ENCODE measurements at regions not wholly inside any gene's neighbourhood (a gene's known extent, or its start where the extent isn't known, plus 50 kb on each side); places are given as distances from the start of the nearest gene placed in this dataset.

DNA sequence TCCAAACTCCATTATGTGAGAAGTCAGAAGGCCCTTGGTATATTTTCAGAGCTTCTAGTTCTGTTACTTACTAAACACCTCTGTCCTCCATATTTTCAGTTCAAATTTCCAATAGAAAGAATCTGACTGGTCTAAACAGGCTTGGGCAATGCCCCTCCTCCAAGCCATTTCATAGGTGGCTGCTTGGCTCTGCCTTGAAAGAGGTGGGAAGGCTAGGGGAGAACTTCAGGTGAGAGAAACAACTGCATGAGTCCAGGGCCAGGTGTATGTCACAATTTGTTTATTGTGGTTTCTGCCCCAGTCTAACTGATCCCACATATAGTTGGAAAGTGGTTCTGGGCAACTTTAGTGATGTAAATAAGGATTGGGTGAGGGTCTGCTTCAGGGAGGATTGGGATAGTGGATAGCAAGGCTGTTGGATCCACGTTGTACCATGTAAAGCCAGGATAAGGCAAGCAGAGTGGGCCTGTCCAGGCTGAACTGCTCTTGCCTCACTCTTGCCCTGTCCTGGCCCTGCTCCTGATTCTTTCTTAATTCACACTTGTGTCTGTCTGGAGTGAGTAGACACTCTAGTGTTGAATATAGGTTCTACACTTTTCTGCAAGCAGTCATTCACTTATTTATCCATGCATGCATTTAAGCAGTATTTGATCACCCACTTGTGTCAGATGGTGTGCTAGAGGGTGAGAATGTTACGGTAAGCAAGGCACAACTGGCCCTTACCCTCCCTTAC is 67.5 kb upstream of the COMTD1 start:
- ChIA-PET CTCF (interaction anchor here (1.1 to 1.2 kb wide), 2 partner anchors 10 to 15 kb away, joined by 3 to 6 read pairs; no protein-coding TSS in a partner anchor), SMC1A (ENCODE audit: uncharacterized antibody, unreplicated experiment) (no interaction called here), POLR2A (no interaction called here), RAD21 (ENCODE audit: unreplicated experiment) (interaction anchor here (0.6 kb wide), 1 partner anchor 1000 kb away, joined by 3 read pairs; no protein-coding TSS in a partner anchor)
- Histone ChIP-seq H3K9ac (ENCODE audit: control insufficient read depth, insufficient read depth, low read length) (no peak overlapping the region), H4K20me1 (ENCODE audit: control insufficient read depth, insufficient read depth) (no peaks in the 10 kb centered on the region), H3K4me3 (no peak overlapping the region), H3K4me2 (ENCODE audit: control insufficient read depth, insufficient read depth) (no peak overlapping the region), H3K4me1 (ENCODE audit: control insufficient read depth, insufficient read depth, low read length) (no peaks in the 10 kb centered on the region), H3K27ac (ENCODE audit: control insufficient read depth, insufficient read depth) (no peak overlapping the region), H3K79me2 (ENCODE audit: control insufficient read depth, insufficient read depth, low read length) (no peaks in the 10 kb centered on the region), H3K27me3 (replicated peaks in 1 of 2; ENCODE audit: control insufficient read depth in 2 of 2, insufficient read depth in 2 of 2, low read length in 1 of 2) (no peaks in the 10 kb centered on the region), H3K9me3 (replicated peaks; ENCODE audit: control insufficient read depth, insufficient read depth, low read length) (peaks cover 2% of the 10 kb centered on the region; the same call in 2 of the 3 replicates), H3K36me3 (ENCODE audit: control insufficient read depth in 2 of 2, insufficient read depth in 2 of 2, low read length in 1 of 2) (no peaks in the 10 kb centered on the region), H2AFZ (ENCODE audit: control insufficient read depth, low read depth, low read length) (no peak overlapping the region)
- ATAC-seq: no peak
- in situ Hi-C loops (cut with MboI): no loop called here
- no TSS peak for BruUV-seq (replicated peaks)
- no peak for FAIRE-seq
- TF ChIP-seq PML (IDR thresholded peaks at IDR 0.05; ENCODE audit: low read length): no peak
- no peak for TF ChIP-seq ZNF217 (IDR thresholded peaks at IDR 0.05)
- no peak for TF ChIP-seq RCOR1 (conservative IDR thresholded peaks at IDR 0.05; ENCODE audit: low read depth, low read length)
- TF ChIP-seq ZNF622 (IDR thresholded peaks at IDR 0.05): no peak
- no peak for TF ChIP-seq CHD2 (IDR thresholded peaks at IDR 0.05; ENCODE audit: borderline replicate concordance, low read depth, low read length)
- TF ChIP-seq, protein P1, sequence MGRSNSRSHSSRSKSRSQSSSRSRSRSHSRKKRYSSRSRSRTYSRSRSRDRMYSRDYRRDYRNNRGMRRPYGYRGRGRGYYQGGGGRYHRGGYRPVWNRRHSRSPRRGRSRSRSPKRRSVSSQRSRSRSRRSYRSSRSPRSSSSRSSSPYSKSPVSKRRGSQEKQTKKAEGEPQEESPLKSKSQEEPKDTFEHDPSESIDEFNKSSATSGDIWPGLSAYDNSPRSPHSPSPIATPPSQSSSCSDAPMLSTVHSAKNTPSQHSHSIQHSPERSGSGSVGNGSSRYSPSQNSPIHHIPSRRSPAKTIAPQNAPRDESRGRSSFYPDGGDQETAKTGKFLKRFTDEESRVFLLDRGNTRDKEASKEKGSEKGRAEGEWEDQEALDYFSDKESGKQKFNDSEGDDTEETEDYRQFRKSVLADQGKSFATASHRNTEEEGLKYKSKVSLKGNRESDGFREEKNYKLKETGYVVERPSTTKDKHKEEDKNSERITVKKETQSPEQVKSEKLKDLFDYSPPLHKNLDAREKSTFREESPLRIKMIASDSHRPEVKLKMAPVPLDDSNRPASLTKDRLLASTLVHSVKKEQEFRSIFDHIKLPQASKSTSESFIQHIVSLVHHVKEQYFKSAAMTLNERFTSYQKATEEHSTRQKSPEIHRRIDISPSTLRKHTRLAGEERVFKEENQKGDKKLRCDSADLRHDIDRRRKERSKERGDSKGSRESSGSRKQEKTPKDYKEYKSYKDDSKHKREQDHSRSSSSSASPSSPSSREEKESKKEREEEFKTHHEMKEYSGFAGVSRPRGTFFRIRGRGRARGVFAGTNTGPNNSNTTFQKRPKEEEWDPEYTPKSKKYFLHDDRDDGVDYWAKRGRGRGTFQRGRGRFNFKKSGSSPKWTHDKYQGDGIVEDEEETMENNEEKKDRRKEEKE (IDR thresholded peaks at IDR 0.05): no peak
- TF ChIP-seq SIN3A (IDR thresholded peaks at IDR 0.05; ENCODE audit: low read depth, low read length): no peak
- TF ChIP-seq FOXM1 (IDR thresholded peaks at IDR 0.05; ENCODE audit: low read depth, low read length): no peak
- TF ChIP-seq KDM1A (IDR thresholded peaks at IDR 0.05; ENCODE audit: borderline replicate concordance): no peak
- no peak for TF ChIP-seq MYB (IDR thresholded peaks at IDR 0.05; ENCODE audit: borderline replicate concordance, low read depth, low read length)
- no peak for TF ChIP-seq YBX1 (IDR thresholded peaks at IDR 0.05)
- TF ChIP-seq, protein P2, sequence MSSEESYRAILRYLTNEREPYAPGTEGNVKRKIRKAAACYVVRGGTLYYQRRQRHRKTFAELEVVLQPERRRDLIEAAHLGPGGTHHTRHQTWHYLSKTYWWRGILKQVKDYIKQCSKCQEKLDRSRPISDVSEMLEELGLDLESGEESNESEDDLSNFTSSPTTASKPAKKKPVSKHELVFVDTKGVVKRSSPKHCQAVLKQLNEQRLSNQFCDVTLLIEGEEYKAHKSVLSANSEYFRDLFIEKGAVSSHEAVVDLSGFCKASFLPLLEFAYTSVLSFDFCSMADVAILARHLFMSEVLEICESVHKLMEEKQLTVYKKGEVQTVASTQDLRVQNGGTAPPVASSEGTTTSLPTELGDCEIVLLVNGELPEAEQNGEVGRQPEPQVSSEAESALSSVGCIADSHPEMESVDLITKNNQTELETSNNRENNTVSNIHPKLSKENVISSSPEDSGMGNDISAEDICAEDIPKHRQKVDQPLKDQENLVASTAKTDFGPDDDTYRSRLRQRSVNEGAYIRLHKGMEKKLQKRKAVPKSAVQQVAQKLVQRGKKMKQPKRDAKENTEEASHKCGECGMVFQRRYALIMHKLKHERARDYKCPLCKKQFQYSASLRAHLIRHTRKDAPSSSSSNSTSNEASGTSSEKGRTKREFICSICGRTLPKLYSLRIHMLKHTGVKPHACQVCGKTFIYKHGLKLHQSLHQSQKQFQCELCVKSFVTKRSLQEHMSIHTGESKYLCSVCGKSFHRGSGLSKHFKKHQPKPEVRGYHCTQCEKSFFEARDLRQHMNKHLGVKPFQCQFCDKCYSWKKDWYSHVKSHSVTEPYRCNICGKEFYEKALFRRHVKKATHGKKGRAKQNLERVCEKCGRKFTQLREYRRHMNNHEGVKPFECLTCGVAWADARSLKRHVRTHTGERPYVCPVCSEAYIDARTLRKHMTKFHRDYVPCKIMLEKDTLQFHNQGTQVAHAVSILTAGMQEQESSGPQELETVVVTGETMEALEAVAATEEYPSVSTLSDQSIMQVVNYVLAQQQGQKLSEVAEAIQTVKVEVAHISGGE (CRISPR knock-in tag; IDR thresholded peaks at IDR 0.05): no peak
- no peak for TF ChIP-seq EZH2 (IDR thresholded peaks at IDR 0.05; ENCODE audit: borderline replicate concordance, control insufficient read depth, low read depth, low read length)
- no peak for TF ChIP-seq TBL1XR1 (IDR thresholded peaks at IDR 0.05; ENCODE audit: low read depth, low read length)
- no peak for TF ChIP-seq KAT2A (conservative IDR thresholded peaks at IDR 0.05; ENCODE audit: control insufficient read depth, low read depth, low read length)
- no peak for DNase-seq (ENCODE audit: low read depth, low spot score)
- WGBS (ENCODE audit: insufficient coverage, insufficient replicate concordance, low lambda C conversion rate, missing lambda C conversion rate): 38% methylated on average over 2 of the region's 2 CpGs
- intact Hi-C loops (cut with micrococcal nuclease; ENCODE audit: unreplicated experiment): no loop called here

Measured in GM12878 (cell line).